HUDEP-2 (cell line): ENCODE measurements at regions not wholly inside any gene's neighbourhood (a gene's known extent, or its start where the extent isn't known, plus 50 kb on each side); places are given as distances from the start of the nearest gene placed in this dataset.
"Not testable (repeated sequence)": the region's sequence is repeated elsewhere in the genome, so short reads cannot be mapped to it uniquely, and the experiment has no call there.

ENCODE experiments used
- DNase-seq, 76 experiments: peaks; one replicate each; lab custom pipeline; 2025; ENCODE audit not compliant: unreplicated experiment in 76 of 76; lab: John Stamatoyannopoulos, UW

DNA sequence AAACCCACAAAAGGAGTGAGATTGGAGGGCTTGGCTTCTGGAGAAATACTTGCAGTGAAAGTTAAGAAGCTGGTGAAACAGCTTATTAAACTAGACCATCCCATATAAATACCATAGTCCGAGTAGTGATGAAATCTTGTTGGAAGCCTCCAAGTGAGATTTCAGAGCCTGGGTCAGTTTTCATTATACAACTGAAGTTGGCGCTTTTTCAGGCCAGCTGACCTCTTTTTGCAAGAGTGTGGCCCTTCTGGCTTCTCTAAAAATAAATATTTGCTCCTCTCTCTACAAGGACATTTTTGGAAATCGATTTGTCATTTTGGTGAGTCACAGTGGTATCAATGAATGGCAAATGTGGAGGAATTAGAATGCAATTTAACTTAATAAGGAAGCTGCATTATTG lies 51.2 kb upstream of the THRB start:
- no peak for DNase-seq

DNA sequence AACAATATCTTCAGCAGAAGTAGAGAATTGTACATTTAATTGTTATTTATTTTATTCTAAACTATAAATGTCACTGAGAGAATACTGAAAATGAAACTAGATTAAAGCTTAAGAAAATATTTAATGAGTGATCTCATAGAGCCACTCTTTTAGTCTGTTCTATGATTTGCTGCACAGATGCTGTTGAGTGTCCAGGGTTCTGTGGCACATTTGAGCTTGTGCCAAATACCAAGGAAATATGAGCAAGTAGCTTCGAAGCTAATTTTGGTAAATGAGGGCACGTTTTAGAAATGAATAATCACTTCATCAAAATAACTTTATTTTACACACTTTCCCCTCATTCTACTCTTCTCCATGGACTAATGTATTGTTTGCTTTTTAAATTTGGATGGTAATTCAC lies 53.6 kb upstream of the THRB start:
- no peak for DNase-seq

- no peak for DNase-seq
Observed at GRCh38 chr3:24550588-24550987, 55.9 kb upstream of the THRB start.

- no peak for DNase-seq
Observed at GRCh38 chr3:24551626-24552025, 57.0 kb upstream of the THRB start.

GRCh38 chr3:24562895-24563294 lies 68.2 kb upstream of the THRB start:
- DNase-seq: no peak

DNA sequence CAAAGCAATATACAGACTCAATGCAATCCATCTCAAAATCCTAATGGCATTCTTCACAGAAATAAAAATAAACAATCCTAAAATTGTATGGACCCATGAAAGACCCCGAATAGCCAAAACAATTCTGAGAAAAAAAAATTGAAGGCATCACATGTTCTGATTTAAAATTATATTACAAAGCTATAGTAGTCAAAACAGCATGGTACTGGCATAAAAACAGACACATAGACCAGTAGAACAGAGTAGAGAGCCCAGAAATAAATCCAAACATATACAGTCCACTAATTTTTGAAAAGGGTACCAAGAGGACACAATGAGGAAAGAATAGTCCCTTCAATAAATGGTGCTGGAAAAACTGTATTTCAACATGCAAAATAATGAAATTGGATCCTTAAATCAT lies 70.4 kb upstream of the THRB start:
- no peak for DNase-seq

GRCh38 chr3:24565656-24566055 lies 71.0 kb upstream of the THRB start:
- no peak for DNase-seq

- no peak for DNase-seq
Observed at GRCh38 chr3:24566927-24567326, 72.3 kb upstream of the THRB start.

DNA sequence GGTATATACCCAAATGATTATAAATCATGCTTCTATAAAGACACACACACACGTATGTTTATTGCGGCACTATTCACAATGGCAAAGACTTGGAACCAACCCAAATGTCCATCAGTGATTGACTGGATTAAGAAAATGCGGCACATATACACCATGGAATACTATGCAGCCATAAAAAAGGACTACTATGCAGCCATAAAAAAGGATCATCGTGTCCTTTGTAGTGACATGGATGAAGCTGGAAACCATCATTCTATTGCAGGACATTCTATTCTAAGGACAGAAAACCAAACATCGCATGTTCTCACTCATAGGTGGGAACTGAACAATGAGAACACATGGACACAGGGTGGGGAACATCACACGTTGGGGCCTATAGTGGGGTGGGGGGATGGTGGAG lies 77.8 kb upstream of the THRB start:
- DNase-seq: not testable (repeated sequence)

DNA sequence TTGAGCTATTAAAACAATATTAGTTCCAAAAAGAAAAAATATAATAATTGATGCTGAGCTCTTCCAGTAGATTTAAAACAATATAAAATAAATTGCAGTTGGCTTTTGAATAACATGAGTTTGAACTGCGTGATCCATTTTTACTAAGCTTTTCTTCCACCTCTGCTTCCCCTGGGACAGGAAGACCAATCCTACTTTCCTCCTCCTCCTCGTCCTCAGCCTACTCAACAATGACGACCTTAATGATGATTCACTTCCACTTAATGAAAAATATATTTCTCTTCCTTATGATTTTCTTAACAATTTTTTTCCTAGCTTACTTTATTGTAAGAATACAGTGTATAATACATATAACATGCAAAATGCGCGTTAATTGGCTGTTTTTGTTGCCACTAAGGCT lies 78.9 kb upstream of the THRB start:
- DNase-seq: no peak

DNA sequence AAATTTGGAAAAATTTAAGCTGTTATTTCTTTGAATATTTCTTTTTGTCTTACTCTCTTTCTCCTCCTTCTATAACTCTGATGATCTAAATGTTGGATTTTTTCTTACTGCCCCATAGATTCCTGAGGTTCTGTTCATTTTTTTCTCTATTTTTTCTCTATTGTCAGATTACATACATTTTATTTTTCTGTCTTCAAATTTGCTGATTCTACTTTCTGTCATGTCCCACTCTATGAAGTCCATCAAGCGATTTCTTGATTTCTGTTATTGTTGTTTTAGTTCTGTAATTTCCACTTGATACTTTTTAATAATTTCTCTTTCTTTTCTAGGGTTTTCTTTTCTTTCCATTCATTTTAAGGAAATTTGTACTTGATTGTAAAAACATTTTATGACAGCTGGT lies 83.7 kb upstream of the THRB start:
- no peak for DNase-seq

- DNase-seq: no peak
Observed at GRCh38 chr3:24578951-24579421, 84.3 kb upstream of the THRB start.

GRCh38 chr3:24582431-24583403 lies 88.1 kb upstream of the THRB start:
- DNase-seq: peak in 16 of 76 experiments; percentile 3 to 47 (median 12)

DNA sequence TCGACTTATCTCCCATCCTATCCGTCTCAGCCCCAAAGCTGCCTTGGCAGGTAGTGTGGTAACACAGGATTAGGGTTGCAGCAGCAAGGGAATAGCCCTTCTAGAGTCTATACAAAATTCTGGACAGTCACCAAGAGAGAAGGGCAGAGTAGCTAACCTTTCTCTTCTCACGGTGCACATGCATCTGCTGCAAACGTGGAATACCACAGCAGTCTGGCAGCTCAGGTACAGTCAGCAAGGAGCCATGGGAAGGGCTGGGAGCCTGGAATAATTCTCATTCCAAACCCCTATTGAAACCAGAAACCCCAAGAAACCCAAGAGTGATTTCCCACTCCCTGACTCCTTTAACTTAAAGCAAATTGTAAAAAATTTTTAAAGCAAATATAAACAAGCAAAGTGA lies 92.3 kb upstream of the THRB start:
- no peak for DNase-seq

DNA sequence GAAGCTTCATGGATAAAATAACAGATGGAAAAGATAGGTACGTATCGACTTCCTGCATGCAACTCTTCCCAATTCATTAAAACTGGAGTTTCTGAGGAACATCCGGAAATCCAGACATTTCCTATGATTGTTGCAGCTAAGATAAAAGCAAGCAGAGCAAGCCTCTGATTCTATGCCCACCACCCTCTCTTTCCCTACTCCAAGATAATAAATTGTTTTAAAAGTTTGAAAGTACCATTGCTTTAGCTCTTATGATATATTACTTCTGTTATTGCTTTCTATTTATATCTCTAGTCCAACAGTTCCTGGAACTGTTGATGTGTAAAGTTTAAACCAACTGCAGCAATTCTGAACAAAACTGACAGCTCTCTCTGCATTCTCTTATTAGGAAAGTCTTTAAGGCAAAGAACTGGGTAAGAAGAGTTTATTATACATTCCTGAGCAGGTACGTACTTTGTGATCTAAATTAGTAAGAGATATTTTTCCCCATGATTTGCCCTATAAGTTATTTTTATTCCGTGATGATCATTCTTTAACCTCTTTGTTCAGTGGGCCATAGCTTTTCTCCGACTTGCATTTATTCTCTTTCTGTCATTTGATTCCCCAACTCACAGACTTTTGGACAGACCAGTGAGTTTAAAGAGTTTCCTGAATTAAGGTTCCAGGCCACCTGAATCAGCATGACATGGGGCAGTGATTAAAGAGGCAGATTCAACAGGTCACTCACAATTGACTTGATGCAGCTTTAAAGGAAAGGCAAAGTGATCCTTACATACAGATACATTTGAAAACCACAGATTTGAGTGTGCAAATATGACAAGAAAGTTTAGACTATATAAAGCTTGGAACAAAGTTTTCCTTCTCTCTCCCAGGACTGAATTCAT lies 94.2 kb upstream of the THRB start:
- no peak for DNase-seq

DNA sequence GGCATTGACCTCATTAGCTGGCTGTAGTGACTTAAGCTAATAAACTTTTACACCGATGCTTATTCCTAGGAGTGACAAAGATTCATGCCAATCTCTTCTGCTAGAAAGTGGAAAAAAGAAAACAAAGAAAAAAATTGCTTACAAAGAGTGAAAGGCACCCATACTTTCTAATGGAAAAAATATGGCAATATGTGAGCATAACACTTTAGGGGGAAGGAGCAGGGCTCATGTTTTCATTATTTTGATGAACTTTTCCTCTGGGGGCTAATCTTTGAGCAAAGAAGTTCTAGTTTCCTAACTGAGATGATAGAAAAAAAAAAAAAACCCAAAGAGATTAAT lies 94.8 kb upstream of the THRB start:
- DNase-seq: no peak

DNA sequence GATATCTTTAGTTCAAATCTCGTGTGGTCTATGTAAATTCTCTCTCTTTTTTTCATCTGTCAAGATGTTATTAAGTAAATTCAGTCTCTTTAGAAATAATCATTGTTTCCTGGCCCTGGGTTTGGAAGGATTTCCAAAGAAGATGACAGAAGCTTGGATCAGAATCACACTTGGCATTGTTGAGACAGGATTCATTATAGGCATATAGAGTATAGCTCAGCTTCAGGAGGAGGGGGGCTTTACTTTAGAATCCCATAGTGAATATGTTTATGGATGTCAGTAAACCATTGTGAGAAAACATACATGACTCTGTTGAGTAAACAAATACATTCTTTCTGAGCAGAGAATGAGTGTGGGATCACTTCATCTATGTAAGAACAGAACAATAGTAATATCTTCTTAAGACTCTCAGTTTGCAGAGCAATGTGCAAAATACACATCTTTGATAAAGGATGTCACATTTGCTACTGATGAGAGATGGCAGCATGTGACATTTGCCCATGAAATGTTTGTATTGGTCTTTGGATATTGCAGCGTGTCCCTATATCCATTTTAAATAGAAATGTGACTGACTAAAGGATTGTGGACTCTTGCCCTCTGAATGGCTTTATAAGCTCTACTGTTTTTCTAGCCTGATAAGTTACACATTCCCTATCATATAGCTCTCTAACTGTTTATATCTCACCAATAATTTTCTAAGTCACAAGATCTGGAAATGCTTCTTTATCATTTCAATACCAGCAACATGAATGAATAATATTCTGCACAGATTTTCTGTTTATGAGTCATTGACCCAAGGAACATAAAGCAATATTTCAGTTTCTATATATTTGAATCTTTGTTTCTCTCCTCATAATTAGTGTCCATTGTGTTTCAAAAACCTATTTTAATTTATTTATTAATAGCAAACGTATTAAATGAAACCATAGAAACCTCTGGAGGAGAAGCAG lies 95.6 kb upstream of the THRB start:
- no peak for DNase-seq

DNA sequence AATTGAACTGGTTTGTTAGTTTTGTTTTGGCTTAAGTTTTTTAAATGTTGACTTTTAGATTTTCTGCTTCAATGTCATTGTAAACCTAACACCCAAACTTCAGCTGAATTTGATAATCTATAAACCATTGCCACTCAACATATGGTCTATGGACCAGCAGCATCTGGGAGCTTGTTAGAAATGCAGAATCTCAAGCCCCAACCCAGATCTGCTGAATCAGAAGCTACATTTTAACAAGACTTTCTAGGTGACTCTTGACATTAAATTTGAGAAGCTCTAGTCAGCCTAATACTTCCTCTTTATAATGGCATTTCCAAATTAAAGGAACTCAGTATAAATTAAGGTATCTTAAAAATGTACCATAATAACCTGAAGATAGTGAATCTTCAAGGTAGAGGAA lies 96.5 kb upstream of the THRB start:
- no peak for DNase-seq

DNA sequence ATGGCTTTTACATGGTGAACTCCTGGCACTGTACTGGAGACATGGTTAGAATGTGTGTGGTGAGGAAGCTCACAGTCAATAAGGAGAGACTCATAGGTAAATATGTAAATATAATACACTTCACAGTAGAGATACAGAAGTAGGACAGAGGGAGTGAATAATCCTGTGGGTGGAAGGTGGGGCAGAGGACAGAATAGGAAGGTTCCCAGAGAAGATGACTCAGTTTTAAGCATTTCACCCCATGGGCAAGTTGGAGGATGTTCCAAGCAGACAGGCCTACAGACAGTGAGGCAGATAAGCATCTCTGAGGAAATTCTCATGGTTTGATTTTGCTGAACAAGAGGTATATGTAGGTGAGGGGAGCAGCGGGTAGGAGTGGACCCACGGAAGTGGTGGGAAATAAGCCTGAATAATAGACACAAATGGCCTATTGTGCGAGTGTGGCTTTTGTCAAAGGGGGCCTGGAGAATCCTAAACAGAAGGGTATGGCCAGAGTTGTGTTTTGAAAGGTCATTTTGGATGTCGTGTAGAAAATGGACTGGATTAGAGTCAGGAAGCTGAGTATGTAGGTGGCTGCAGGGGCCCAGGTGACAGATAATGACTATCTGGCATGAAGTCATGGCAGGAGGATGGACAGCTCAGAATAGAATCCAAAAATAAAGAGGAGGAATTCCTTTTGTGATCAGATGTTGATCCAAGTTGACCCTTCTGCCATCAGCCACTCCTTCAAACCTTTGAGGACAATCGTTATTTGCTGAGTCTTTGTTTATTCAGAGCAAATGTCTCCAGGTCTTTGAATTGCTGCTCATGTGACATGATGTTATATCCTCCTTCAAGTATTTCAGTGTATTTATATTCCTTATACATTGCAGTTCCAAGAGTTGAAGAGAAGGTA lies 97.3 kb upstream of the THRB start:
- no peak for DNase-seq

DNA sequence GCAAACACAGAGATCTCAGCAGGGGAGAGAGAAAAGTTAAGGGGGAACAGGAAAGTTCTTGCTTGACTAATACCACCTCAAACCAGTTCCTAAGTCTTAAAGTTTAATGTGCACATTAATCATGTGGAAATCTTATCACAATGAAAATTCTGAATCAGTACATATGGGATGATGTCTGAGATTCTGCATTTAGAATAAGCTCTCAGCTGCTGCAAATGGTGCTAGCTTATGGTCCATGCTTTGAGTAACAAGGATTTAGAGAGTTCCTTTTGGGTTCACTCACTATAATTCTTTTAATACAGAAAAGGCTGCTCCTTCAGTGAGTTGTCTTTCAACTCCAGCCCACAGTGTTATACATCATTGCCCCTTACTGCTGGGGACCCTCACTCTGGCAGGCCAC lies 99.5 kb upstream of the THRB start:
- no peak for DNase-seq
